CD4-positive, alpha-beta T cell treated with Interferon gamma for 1 hour (primary cell): ENCODE measurements at regions not wholly inside any gene's neighbourhood (a gene's known extent, or its start where the extent isn't known, plus 50 kb on each side); places are given as distances from the start of the nearest gene placed in this dataset.

Source experiments
- DNase-seq: peaks from one replicate; pipeline ENCODE4 v3.0.0-alpha.2; 2020

GRCh38 chr2:236748385-236748784 is 178.8 kb downstream of the ACKR3 start:
- DNase-seq: peak; percentile 43

- DNase-seq: no peak
Measured at GRCh38 chr2:236748801-236749200, 179.2 kb downstream of the ACKR3 start.

GRCh38 chr2:236749346-236749745 is 179.7 kb downstream of the ACKR3 start:
- no peak for DNase-seq

GRCh38 chr2:236752096-236752495 is 182.5 kb downstream of the ACKR3 start:
- DNase-seq: no peak

- no peak for DNase-seq
Measured at GRCh38 chr2:236753606-236754270, 184.1 kb downstream of the ACKR3 start.

- DNase-seq: no peak
Measured at GRCh38 chr2:236754271-236754944, 184.8 kb downstream of the ACKR3 start.

GRCh38 chr2:236755278-236755840 is 185.7 kb downstream of the ACKR3 start:
- no peak for DNase-seq

- DNase-seq: no peak
Measured at GRCh38 chr2:236758406-236758805, 188.8 kb downstream of the ACKR3 start.

GRCh38 chr2:236760246-236760645 is 190.6 kb downstream of the ACKR3 start:
- DNase-seq: no peak

- DNase-seq: no peak
Measured at GRCh38 chr2:236761358-236761757, 191.7 kb downstream of the ACKR3 start.

- no peak for DNase-seq
Measured at GRCh38 chr2:236762628-236763027, 193.0 kb downstream of the ACKR3 start.

GRCh38 chr2:236763857-236764256 is 194.2 kb downstream of the ACKR3 start:
- no peak for DNase-seq

- no peak for DNase-seq
Measured at GRCh38 chr2:236764716-236765115, 195.1 kb downstream of the ACKR3 start.

- no peak for DNase-seq
Measured at GRCh38 chr2:236765478-236765877, 195.9 kb downstream of the ACKR3 start.

- DNase-seq: no peak
Measured at GRCh38 chr2:236766850-236767249, 197.2 kb downstream of the ACKR3 start.

GRCh38 chr2:236767941-236768340 is 198.3 kb downstream of the ACKR3 start:
- no peak for DNase-seq

GRCh38 chr2:236768393-236769140 is 198.9 kb downstream of the ACKR3 start:
- DNase-seq: no peak

GRCh38 chr2:236769981-236770671 is 200.5 kb downstream of the ACKR3 start:
- no peak for DNase-seq

- no peak for DNase-seq
Measured at GRCh38 chr2:236772220-236772837, 202.7 kb downstream of the ACKR3 start.

GRCh38 chr2:236773206-236773605 is 203.6 kb downstream of the ACKR3 start:
- DNase-seq: no peak

- DNase-seq: no peak
Measured at GRCh38 chr2:236774171-236774570, 204.5 kb downstream of the ACKR3 start.

- no peak for DNase-seq
Measured at GRCh38 chr2:236775511-236775910, 205.9 kb downstream of the ACKR3 start.

- no peak for DNase-seq
Measured at GRCh38 chr2:236776206-236776605, 206.6 kb downstream of the ACKR3 start.
